Islet of Langerhans (tissue), 1 donor: ENCODE measurements at regions not wholly inside any gene's neighbourhood (a gene's known extent, or its start where the extent isn't known, plus 50 kb on each side); places are given as distances from the start of the nearest gene placed in this dataset.

Experiments used
- FAIRE-seq: peaks from one replicate; lab custom pipeline; 2011; peaks lifted over from hg19 to GRCh38; lab: Jason Lieb, UNC

- no peak for FAIRE-seq
These were observed 67.5 kb downstream of the ATP6V1G3 start for GRCh38 chr1:198472997-198473396.

DNA sequence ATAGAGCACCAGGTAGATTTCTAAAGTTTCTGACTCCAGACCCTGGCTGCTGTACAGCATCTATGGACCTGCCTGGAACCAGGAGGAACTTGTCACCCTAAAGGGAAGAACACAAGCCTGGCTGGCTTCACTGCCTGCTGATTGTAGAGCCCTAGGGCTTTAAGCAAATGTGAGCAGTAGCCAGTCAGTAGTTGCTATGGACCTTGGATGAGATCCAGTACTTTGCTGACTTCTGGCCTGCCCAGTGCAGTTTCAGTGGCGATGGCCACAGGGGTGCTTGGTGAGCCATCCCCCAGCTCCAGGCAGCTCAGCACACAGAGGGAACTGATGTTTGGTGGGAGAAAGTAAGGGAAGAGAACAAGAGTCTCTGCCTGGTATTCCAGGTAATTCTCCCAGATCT is 68.4 kb downstream of the ATP6V1G3 start:
- FAIRE-seq, result no peak

DNA sequence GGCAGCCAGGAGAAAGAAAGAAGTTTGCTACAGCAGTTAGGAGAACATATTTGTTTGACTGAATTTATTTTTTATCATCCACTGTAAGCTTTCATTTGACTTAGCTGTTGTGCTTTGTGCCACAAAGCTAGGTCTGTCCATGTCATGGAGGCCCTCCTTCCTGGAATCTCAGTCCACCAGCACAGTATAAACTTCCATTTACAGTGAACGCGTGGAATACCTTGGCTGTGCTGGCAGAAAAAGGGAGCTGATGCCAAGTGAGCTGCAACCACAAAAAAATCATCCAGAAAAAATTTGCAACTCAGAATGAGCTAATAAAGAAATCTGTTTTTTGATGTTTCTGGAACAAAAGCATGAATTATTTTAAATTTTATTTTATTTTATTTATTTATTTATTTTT is 72.6 kb downstream of the ATP6V1G3 start:
- no peak for FAIRE-seq

DNA sequence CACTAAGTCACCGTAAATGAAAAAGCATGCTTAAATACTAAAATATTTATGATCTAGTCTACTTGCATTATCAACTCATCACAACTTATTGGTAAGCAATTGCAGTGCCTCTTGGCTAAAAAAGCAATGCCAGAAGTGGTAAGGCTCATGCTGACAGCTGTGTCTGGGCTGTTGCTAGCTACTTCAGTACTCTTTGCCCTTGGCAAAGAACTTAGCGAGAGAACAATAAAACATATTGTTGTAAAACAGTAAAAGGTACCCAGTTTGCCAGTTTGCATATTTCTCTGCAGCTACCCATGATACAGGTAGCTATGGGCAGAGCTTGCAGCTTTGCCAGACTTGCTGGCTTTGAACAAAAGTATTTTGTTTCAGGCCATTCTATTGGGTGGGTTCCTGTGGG is 73.1 kb downstream of the ATP6V1G3 start:
- no peak for FAIRE-seq

GRCh38 chr1:198465201-198466144 is 75.0 kb downstream of the ATP6V1G3 start:
- FAIRE-seq, result peak; percentile 98

- no peak for FAIRE-seq
These were observed 76.8 kb downstream of the ATP6V1G3 start for GRCh38 chr1:198463709-198464108.

DNA sequence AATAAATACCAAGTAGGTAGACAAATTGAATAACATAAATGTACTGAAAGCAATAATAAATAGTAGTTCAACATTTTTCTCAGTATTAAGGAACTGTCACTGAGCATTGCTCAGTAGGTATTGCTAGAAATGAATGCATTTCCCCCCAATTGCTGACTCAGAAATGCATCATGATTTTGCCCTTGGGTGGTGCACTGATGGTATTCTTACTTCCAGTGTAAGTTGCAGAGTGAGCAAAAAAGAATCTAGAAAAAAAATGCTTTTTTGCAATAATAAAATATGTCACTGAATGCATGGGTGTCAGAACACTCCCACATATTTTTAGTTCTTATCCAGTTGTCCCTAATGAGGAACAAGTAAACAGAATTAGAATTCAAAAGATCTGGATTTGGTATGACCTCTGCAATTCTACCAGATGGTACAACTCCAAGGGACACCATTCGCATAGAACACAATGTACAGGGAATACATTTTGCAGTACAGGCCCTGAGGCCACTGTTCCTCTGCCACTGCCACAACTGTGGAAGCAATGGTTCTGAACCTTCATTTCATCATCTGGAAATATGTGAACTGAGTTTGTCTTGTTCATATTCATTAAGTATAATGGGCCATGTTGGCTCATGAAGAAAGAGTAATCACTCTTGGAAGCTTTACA is 78.0 kb downstream of the ATP6V1G3 start:
- no peak for FAIRE-seq

DNA sequence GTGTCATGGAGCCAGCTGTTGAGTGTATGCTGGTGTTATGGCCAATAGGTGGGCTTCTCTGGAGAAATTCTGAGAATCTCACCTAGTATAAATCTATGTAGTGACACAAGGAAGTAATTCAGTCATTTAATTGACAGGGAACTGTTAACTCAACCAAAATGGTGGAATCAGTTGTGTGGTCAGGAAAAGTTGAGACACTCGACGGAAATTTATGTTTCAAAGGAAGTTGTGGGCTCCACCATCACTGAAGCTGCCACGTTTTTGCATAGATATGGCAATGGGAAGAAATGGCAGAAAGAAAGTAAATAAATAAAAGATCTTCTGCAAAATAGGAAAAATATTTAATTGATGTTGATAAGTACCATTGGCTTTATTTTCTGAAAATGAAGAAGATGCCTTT is 84.5 kb downstream of the ATP6V1G3 start:
- no peak for FAIRE-seq

DNA sequence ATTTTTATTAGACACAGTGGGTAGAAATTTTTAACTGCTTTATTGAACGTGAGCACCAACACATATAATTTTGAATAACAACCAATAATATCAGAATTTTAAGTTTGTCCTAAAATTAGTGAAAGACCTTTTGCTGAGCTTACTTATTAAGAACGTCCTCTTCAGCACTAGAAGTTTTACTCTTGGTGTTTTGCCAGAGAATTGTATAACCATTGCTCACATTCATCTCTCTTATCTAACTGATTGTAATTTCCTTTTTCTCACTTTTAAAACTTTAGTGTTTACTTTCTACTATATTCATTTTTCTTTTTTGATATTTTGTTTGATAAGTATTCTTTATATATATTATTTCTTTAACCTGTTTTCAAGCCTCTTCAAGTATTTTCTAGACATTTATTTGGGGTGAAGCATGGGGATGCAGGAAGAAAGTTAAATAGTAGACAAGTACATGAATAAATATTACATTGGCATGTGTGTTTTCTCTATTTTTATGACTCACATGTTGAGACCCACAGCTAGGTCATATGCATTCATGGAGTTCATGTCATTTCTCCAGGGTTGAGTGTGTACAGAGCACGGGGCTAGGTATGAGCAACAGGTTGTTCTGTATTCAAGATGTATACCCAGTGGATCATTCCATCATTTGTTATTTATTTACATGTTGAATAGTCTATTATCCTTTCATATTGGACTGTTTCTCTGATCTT is 90.6 kb downstream of the ATP6V1G3 start:
- no peak for FAIRE-seq

- no peak for FAIRE-seq
These were observed 91.2 kb downstream of the ATP6V1G3 start for GRCh38 chr1:198449261-198449660.

GRCh38 chr1:198447468-198447867 is 93.0 kb downstream of the ATP6V1G3 start:
- no peak for FAIRE-seq

GRCh38 chr1:198445872-198446271 is 94.6 kb downstream of the ATP6V1G3 start:
- FAIRE-seq, result no peak

- FAIRE-seq, result no peak
These were observed 95.7 kb downstream of the ATP6V1G3 start for GRCh38 chr1:198444792-198445191.

GRCh38 chr1:198443365-198444233 is 96.9 kb downstream of the ATP6V1G3 start:
- FAIRE-seq, result no peak

DNA sequence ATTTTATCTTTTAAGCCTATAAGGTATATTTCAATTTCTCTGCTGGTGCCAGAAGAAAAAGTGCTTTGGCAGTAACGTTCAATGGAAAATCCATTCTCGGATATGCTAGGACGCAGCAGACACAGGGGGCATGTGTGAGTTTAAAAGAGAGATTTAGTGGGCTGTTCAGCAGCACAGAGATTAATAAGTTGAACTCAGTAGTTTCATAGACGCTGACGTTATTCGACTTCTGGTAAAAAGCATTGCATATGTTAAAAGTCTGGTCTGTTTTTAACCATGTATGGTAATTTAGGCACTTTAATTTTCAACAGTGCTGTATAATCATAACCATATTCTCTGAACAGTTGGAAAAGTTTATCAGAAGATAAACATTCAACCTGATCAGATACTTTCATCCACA is 99.6 kb downstream of the ATP6V1G3 start:
- no peak for FAIRE-seq

GRCh38 chr1:198437332-198437731 is 103.1 kb downstream of the ATP6V1G3 start:
- no peak for FAIRE-seq

DNA sequence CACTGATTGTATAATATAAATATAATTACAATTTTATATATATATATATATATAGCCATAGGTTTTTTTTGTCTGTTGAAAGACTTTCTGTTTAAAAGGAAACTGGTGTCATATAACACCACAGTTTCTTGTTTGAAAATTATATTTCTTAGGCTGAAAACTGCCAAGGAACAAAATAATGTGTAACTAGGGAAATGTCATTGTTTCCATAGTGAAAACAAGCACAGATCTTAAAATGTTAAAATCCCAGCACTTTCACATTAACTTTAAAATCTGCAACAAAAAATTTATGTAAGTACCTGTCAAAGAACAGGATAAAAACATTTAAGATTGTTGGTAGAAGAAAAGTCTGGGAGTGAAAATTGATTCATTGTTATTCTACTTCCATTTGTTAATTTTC is 104.2 kb downstream of the ATP6V1G3 start:
- FAIRE-seq, result no peak

- FAIRE-seq, result no peak
These were observed 105.4 kb downstream of the ATP6V1G3 start for GRCh38 chr1:198435056-198435455.

- no peak for FAIRE-seq
These were observed 116.0 kb downstream of the ATP6V1G3 start for GRCh38 chr1:198424441-198424840.

DNA sequence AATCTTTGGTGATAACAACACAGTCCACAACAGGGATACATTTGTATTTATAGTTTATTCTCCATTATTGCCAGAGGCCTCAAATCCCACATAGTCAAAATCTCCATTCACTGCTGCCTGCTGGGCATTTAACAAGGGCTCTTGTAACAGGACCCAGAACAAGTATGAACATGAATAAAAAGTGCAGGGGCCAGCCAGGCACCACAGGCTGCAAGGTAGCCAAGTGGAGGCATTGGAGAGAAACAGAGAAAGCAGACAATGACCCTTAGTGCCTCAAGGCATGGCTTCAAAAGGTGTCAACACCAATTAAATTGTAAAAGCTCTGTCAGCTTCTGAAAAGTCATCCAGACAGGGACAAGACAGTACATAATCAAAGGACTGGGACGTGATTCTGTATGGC is 116.8 kb downstream of the ATP6V1G3 start:
- FAIRE-seq, result no peak

- no peak for FAIRE-seq
These were observed 123.4 kb downstream of the ATP6V1G3 start for GRCh38 chr1:198417039-198417438.

- no peak for FAIRE-seq
These were observed 124.2 kb downstream of the ATP6V1G3 start for GRCh38 chr1:198416296-198416695.
